DMS53 (cell line): ENCODE measurements at regions not wholly inside any gene's neighbourhood (a gene's known extent, or its start where the extent isn't known, plus 50 kb on each side); places are given as distances from the start of the nearest gene placed in this dataset.

Experiments
- DNase-seq: peaks from one replicate; lab custom pipeline; 2025; lab: John Stamatoyannopoulos, UW

DNA sequence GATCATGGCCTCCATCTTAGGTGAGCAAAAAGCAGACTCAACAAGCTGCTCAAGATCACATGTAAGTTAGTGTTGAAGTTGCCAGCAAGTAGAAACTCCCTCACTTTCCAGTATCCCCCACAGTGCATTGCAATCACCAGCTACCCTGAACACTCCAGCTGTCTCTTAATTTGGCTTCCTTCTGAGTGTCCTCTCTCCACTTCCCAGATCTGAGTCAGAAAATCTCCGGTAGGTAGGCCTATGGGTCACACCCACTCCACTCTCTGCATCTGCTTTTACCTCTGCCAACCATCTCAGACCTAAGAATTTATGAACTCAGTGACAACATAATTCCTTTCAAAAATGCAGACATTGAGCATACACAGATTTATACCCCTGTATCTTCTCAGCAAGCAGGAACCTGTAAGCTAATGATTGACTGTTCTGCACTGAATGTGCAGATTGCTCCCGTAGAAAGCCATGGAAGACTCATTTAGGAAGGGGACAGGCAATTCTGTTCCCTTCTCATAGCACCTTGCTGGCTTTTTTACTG lies 656.9 kb downstream of the EPHA4 start:
- DNase-seq, result no peak

DNA sequence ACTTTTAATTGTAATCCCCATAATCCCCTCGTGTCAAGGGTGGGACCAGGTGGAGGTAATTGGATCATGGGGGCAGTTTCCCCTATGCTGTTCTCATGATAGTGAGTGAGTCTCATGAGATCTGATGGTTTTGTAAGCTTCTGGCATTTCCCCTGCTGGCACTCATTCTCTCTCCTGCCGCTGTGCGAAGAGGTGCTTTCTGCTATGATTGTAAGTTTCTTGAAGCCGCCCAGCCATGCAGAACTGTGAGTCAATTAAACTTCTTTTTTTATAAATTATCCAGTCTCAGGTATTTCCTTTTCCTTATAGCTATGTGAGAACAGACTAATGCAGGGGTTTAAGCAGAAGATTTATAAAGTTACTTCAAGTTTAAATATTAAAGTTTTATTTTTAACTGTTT lies 655.2 kb downstream of the EPHA4 start:
- DNase-seq, result no peak

DNA sequence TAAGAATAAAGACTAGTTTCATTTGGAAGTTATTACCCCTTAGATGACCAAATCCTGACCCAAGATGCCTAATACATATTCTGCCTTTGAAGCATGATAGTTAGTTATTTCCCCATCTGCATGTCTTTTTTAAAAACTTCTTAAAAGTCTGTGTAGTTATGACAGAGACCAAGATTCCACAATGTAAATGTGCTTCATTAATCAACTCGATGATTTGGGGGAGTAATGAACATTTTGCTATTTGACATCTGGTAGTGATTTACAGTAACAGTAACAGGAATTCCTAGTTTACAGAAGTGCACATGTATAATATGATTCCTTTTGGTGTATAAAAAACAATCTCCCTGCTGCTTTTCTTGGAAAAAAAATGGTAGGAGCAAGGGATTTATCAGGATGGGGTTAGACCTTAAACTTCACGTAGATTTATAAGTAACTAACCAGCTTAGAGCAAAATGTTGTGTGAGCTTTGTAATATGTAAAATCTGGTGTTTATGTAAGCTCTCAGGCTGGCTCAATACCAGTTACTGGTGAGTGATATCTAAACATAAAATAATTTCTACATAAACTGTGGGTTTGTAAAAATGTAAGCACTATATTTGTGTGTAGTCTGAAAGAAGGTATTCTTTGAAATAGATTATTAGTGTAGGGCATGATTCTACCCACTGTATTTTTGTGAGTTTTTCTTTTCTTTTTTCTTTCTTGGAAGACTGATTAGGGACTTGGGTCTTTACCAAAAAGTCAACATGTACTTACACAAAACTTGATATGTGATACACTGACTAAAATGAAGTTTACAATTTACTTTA lies 641.6 kb downstream of the EPHA4 start:
- no peak for DNase-seq

DNA sequence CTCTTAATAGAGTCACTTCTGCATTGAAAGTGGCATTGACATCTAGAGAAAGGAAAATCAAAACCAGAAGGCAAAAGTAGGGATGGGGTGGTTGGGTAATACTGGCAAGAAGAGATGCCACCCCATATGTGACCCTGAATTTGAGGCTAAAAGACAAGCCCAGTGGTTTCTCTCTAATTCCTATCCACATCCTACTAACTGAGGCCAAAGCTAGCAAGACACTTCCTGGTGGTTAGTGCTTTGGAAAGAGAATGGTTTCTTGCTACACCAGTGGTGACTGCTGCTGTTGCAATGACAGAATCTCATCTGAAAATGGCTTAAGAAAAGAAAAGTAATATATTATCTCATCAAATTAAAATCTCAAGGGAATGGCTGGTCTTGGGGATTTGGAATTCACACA lies 640.6 kb downstream of the EPHA4 start:
- no peak for DNase-seq

DNA sequence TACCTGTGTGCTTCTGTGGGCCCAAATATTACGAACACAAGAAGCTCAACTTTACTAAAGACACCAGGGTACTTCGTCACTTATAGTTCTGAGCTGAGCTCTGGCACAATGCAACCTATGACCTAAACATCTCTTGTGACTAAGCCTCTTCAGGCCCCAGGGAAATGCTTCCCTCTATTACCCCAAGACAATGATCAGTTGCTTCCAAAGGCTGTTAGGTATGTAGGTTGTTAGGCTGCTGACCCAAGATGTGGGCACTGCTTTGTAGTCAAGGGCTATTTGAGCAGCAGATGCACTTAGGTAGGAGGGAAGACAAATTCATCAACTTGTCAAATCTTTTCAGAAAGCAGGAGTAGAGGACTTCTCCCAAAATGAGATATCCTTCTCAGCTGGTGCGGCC lies 640.1 kb downstream of the EPHA4 start:
- DNase-seq, result no peak

DNA sequence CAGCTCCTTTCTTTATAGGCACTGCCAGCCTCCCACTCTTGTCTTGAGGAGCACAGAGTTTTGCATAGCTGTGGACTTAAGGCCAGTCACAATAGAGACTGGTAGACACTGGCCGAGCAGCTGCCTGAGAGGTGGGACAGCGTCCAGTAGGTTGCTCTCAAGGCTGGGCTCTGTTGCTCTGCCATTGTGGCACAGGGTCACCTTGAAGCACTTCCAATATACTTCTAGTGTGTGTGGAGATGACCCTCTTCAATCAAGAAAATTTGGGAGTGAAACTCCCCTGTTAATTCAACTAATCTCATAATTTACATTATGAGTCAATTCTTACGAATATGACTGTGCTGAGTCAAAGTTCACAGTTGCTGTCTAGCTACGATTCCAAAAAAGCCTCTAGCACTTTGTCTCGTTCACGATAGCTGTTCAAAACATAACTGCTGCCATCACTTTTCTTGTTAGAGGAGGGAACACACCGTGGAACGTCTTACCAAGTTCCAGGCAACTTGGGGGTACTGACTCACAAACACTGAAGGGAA lies 636.2 kb downstream of the EPHA4 start:
- no peak for DNase-seq

DNA sequence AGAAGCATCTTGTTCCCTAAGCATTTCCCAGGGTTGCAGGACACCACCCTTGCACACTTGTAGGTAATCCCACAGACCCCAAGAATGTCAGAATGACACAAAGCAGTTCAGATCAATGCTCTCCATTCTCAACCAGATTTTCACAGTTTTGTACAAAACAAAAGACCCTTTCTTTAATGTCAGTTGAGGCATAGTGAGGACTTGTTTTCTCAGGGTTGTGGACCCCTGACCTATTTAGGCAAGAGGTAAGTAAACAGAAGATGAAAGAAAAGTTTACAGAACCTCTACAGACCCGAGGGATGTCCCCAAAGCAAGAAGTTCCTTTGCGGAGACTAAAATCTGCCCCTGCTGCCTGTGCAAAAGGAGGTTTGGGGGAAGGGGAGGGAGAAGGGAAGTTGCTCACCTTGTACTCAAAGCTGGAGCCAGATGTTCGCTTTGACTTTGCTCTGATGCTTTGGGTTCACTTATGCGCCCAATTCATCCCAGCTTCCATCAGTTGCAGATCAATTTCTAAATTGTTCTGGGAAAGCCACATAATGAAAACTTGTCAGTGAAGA lies 635.4 kb downstream of the EPHA4 start:
- no peak for DNase-seq

DNA sequence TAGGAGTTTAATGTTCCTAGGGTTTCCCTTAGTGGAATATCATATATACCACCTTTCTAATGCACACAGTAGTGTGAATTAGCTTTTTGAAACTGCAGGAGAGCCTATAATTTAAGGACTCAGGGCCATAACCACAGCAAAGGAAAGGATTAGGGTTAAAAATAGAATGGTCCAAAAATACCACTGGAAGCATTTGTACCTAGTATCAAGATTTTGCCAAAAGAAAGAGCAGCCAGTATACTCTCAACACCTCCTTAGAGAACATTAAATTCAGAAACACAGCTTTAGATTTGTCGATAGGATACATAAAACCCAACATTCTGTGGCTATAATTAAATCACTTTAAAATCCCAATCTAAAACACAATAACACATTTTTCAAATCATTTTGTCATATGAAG lies 634.9 kb downstream of the EPHA4 start:
- DNase-seq, result no peak

DNA sequence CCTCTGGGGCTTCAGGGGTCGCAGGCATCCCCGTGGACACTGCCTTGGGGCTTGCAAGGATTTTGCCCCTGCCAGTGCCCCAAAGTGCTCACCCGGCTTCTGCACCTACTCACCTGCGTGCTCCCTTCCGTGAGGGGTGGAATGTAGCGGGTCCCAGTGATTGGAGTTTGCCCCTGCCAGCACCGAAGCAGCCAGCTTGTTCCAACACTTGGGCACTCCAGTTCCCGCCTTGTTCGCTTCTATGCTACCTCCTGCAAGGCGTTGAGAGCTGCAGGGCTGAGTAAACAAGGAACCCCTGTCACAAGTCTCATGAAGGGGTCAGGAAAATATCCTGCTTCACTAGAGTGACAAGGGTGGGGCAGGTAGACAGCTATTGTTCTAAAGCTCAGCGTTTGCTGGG lies 631.5 kb downstream of the EPHA4 start:
- no peak for DNase-seq

DNA sequence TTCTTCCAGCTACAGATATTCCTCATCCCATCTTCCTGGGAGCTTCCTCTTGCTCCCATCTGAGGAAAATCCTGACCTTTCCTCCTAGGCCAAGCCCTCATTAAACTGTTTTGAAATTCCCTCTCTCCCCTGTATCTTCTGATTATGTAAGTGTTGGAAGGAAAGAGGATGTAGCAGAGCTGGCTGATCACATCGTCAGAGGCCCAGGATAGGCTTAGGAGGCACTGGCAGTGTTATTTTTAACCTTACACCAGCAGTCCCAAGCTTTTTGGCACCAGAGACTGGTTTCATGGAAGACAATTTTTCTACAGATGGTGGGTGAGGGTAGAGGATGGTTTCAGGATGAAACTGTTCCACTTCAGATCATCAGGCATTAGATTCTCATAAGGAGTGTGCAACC lies 630.4 kb downstream of the EPHA4 start:
- no peak for DNase-seq

DNA sequence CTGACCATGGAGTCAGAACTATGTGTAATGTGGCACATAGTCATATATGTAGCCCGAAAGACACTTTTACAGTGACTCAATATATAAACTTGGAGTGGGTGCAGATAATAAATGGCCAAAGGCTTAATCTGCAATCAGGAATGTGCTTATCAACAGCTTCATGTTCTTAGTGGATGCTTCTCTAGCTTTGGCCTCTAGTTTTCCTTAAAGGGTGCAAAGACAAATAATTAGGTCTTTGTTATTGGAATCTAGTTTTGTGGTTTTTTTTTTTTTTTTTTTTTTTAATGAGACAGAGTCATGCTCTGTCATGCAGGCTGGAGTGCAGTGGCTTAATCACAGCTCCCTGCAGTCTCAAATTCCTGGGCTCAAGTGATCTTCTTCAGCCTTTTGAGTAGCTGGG lies 625.6 kb downstream of the EPHA4 start:
- no peak for DNase-seq

DNA sequence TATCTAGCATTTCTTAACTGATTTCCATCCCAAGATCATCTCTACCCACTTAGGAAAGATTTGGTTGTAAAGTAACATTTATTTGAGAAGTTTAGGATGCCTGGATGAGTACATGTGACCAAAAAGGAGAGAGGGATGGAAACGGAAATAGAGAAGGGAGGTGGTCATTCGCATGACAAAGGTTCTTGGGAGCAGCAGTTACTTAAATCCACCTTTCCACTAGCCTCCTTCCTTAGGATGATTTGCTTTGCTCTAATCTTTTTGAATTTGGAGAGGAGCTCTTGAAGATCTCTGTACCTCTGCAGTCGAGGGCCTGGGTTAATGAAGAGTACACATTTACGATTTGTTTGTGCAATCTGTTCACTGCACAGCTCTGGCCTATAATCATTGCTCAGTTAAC lies 623.5 kb downstream of the EPHA4 start:
- DNase-seq, result no peak

DNA sequence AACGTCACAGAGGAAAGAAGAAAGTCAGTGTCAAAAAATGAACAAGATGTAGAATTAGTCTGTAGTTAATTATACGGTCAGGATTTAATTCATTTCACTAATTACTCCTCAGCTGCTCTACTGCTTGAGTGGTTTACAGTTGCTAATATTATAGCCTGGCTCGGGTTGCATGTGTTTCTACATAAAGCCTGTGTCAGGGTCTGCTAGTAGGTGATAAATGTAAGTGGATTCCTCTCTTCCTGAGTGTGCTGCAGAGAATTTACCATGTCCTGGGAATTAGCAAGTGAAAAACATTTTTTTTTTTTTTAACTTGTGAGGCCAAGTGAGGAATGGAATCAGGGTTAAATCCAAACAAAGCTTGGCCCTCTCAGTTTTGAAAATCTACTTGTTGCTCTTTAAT lies 622.6 kb downstream of the EPHA4 start:
- DNase-seq, result no peak

DNA sequence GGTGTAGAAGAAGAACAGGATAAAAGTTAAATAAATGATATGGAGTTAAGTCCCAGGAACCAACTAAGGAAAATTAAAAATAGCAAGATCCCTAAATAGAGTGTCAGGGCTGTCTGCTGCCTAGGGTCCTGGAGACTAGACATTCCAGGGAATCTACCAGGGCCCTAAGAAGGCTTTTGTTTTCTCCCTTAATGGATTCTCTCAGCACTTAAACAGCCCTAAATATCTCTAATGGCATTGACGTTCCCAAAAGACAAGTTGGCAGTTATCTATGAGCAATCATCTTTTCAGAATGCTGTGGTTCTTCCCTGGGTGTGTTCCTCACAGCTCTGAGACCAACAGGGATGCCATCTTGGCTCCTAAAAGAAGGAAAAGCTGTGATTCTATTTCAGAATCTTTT lies 616.3 kb downstream of the EPHA4 start:
- no peak for DNase-seq

DNA sequence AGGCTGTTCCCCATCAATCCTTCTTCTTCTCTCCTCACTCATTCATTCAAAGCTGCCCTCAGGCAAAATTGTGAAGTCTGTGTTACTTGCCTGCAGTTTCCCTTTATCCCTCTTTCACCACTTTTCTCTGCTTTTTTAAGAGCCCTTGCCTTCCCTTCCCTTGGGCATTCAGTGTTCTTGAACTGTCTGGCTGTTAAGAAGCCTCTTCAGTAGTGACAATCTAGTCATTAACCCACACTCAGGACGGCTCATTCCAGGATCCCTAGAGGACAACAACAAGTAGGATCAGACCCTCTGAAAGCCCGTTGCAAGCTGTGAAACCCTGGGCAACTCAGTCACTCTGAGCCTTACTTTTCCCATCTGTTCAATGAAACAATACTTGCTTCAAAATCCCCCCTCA lies 615.7 kb downstream of the EPHA4 start:
- no peak for DNase-seq

DNA sequence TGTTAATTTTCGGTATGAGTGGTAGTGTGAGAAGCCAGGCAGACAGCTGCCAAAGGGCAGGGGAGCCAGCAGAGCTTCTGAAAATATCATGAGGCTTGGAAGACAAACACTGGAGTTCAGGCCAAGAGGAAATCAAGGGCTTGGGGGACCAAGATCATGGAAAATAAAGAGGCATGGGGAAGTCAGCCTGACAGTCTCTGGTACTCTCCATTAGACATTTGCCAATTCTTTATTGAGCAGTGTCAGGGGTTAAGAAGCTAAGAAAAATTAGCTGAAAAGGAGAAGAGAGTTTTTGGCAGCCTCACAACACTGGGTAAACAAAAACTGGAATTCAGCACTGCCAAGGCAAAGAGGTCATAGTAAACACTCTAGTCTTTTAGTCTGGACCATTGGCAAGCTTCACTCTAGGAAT lies 612.7 kb downstream of the EPHA4 start:
- no peak for DNase-seq

DNA sequence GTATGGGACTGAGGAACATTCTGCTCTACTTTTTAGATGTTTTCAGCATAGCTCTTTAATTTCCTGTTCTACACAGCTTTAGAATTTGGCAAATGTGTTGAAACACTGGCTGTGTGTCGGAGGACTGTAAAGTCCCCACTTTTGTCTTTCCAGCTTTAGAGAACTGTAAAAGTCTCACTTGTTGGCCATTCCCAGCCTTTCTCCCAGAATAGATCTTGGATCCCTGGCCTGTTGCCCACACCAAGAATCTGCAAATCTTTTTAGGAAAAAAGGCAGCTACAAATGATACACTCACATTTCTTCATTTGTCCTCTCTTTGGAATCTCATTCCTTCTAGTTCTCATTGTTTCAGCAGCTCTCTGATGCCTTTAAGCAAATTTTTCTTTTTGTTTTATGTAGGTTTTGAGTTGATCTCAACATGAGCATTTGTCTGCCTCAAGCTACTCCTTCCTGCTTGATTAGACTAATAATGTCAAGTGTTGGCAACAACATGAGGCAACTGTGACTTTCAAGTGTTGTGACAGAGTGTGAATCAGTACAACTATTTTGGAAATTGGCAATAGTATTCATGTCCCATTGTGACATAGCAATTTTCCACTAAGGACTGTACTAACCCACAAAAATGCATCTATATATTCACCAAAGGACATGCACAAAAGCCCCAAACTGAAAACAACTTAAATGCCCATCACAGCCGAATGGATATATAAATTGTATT lies 610.8 kb downstream of the EPHA4 start:
- DNase-seq, result no peak

DNA sequence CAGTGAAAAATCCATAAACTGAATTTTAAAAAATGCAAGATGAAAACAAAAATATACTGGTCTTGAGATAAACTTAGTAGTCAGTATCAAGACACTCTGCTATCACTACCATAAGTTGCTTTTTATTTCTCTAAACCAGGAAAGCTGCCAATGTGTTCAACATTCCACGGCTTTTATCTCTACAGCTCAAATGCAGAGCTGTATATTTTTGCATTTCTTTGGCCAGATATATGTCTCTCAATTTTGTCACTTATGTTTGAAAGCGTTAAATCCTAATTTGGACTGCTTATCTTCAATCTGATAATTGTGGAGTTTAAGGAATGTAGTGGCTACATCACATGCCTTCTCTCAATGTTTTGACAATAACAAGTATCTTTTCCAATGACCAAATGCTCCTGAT lies 609.5 kb downstream of the EPHA4 start:
- DNase-seq, result no peak

DNA sequence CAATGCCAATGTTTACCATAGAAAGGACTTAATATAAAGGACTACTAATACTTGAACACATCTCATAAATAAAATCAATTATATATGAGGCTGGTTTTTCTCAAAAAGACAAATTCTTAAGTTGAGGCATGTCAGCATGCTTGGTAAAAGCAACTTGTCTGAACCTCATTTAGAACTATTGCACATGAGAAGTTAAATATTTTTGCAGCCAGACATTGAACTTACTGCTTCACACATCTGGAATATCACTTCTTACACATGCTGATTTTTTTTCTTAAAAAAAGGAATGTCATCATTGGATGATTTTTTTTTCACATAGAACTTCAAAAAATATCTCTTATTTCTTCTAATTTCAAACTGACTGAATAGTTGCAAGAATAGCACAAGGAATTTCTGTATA lies 609.0 kb downstream of the EPHA4 start:
- no peak for DNase-seq

DNA sequence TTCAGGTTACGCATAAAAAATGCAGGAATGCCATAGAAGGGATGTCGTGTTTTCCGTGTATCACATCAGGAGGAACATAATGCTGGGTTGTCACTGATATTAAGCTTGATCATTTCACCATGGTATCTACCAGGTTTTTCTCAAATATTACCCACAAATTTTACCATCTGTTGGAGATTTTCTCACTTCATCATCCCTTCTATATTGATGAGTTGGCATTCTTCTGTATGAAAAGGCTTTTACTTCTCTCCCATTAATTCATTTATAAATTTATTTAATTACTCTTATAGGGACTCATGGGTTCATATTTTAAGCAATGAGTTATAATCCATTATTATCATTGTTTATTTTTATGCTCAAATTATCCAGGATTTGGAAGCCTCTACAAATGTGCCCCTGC lies 608.2 kb downstream of the EPHA4 start:
- no peak for DNase-seq

DNA sequence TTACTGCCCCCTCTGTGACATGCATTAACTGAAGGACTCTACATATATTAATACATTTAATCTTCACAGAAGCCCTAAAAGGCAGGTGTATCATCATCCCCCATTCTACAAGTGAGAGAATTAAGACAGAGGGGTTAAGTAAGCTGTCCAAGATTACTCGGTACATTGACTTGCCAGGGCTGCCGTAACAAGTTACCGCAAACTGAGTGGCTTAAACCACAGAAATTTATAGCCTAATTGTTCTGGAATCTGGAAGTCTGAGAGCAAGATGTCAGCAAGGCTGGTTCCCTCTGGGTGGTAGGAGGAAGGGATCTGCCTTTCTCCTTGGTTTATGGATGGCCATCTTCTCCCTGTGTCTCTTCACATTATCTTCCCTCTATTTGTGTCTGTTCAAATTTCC lies 605.5 kb downstream of the EPHA4 start:
- DNase-seq, result no peak

DNA sequence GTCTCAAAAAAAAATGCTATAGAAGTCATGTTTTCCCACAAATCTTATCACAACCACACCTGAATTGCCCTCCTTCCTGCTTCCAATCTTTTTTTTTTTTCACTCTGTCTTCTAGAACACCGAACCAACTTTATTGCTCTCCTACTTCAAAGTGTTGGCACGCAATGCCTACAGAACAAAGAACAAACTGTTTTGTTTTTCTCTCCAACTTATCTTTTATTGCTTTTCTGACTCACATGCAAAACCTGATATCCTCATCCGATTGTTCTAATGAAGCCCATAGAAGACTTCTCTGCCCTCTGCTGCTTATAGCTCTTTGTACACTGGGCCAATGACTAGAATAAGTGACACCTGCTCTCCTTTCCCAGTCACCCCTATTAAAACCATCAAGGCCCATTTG lies 602.8 kb downstream of the EPHA4 start:
- DNase-seq, result peak; percentile 60
